GM21737 (cell line): ENCODE measurements at regions not wholly inside any gene's neighbourhood (a gene's known extent, or its start where the extent isn't known, plus 50 kb on each side); places are given as distances from the start of the nearest gene placed in this dataset.

Experiments used
- ATAC-seq: cut with Tn5 transposase; IDR thresholded peaks from one replicate; pipeline ENCODE4 v1.9.1; 2021; ENCODE audit warnings: mild to moderate bottlenecking, moderate library complexity; ENCODE audit not compliant: unreplicated experiment

GRCh38 chr14:101473795-101474562 is 87.3 kb upstream of the DIO3 start:
- ATAC-seq, result no peak

GRCh38 chr14:101474563-101475455 is 86.5 kb upstream of the DIO3 start:
- ATAC-seq, result no peak

DNA sequence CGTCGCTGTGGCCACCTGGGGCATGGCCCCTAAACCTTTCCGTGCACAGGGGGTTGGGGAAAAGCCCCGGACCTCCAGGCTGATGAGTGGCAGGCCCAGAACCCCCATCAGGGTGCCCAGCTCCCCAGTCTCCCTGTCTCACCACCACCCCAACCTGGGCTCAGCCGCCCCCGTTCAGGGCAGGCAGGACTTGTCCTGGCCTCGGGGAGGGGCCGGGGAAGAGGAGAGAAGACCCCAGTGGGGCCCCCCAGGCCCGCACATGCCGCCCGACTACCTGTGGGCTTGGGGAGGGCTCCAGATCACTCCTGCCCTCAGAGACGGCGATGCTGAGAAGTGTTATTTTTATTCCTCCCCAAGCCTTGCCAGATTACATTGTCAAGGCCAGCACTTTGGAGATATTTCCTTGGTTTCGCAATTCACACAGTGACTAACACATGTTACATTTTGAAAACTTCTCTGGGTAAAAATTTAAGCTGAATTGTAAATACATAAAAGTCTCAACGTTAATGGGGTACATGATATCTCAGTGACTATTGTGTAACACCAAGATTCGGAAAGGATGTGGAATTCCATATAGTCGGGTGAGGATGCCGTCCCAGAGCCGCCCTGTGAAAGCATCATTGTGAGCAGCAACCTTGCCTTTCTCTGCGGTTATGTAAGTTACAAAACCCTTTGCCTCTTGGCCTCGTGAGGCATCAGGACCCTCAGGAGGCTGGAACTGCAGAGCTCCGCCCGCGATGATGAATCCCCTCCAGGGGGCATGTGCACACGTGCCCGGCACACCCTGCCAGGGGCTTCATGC is 85.6 kb upstream of the DIO3 start:
- no peak for ATAC-seq

DNA sequence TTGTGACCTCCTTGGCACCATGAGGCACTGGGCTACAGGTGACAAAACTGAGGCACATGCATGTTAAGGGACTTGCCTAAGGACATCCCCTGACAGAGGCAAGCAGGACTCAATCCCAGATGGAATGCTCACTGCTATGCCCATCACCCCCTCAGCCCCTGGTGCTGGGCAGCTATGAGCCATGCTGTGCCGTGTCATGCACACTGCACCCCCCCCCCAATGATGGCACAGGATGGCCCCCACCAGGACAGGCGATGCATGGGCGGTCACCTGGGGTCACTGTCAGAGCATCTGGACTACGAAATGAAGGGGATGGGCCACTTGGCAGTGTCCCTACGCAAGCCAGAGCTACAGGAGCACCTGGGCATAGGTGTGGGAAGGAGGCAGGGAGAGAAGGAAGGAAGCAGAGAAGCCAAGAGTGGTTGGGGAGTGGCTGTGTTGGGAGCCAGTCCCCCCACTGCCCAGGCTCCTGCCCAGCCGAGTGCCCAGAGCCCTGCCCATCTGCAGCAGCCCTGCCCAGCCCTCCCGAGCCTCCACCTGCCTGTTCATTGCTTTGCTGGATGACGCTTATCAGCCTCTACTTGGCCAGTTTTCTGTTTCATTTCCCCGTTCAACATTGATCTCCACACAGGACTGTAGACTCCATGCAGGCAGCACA is 84.9 kb upstream of the DIO3 start:
- ATAC-seq, result no peak

- no peak for ATAC-seq
Observed at GRCh38 chr14:101476916-101477553, 84.3 kb upstream of the DIO3 start.

DNA sequence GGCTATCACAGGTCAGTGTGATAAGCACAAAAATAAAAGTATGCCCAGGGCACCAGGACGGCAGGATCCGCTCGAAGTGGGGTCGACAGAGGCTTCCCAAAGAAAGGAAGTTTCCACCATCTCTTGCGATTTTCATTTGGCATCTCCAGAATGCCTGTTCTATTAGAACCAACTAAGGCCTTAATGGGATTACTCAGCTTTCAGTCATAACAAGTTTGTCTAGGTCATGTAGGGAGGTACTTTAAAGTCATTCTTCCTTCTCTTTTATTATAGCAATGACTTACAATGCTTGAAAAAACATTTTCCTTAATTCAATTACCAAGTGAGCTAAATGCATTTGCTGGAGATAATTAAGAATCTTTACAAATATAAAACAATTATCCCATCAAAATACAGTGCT is 83.6 kb upstream of the DIO3 start:
- ATAC-seq, result no peak

DNA sequence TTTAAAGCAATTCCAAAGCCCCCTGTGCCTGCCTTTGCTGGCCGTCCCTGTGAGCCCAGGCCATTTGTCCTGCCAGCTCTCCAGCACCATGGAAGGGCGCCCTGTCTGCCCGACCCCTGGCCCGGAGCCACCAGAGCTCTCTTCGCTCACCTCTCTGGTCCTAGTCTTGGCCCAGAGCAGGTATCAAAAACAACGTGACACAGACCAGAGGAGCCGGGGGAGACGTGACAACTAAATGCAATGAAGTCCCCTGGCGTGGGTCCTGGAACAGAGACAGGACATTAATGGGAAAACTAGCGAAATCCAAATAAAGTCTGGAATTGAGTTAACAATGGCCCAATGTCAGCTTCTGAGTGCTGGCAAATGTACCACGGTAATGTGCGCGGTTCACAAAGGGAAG is 83.2 kb upstream of the DIO3 start:
- ATAC-seq, result no peak

DNA sequence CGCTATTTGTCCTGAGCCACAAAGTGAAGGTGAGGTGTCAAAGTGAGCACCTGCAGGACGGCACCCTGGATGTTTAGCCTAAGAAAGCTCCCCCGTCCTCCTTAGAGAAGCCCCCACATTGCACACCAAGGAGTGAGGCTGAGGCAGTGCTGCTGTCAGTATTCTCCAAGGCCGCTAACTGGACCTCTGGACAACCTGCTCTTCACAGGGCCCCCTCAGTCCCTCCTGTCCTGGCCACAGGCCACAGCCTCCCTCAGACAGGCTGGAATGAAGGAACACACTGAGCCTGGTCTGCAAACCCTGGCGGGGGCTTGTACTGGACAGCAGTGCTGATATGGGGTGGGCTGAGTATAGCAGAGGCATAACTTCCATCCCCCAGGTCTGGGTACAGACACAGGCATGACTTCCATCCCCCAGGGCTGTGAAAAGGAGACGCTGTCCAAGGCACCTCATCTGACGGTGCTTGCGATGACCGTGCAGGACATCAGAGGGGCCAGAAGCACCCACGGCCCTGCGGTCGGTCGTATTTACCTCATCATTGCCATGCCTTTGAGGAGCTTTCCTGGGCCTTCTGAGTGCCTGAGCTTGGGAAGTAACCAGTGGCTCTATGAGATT is 82.4 kb upstream of the DIO3 start:
- ATAC-seq, result no peak

DNA sequence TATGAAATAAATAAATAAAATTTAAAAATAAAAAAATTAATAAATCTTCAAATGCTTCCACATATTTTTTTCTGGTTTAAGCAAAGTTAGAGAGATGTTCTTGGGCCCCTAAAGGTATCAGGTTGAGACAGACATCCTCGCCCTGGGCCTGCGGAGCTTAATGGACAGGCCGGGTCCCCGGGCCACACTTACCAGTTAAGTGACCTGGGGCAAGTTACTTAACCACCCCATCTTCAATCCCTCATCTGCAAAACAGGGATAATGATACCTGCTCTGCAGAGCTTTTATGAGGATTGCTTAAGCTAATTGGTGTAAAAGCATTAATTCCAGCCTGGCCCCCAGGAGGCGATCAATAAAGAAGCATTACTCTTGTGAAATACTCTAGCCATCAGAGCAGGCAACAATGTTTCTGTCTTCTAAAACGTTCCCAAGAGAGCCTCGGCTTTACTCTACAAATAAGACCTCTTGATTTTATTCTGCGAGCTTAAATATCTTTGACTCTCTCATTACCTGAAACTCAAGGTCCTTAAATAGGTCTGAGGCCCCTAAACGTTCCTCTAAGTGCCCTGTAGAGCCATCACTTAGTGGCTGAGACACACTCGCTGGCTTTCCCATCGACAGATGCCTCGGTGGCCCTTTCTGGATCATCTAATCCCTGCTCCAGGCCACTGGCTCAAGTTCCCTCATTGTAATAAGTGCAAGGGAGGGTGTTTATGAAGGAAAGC is 81.1 kb upstream of the DIO3 start:
- no peak for ATAC-seq

GRCh38 chr14:101480747-101481530 is 80.4 kb upstream of the DIO3 start:
- no peak for ATAC-seq

DNA sequence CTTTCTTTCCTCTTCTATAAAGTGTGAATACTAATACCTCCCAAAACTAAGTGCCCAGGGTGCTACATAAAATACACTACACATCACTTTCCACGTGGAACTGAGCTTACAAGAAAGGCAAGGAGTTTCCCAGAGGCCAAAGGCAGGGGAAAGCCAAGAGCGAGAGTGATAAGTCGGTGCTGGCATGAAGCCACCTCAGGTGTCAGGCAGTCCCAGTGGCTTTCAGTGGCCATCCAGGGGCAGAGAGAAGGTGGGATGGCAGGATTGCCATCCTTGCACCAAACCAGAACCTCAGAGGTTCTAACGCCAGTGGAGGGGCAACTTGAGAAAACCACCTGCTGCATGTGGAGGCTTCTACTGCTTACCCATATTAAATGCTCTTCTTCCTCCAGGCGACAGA is 79.7 kb upstream of the DIO3 start:
- no peak for ATAC-seq

GRCh38 chr14:101482066-101482465 is 79.2 kb upstream of the DIO3 start:
- ATAC-seq, result no peak

GRCh38 chr14:101483829-101484228 is 77.5 kb upstream of the DIO3 start:
- ATAC-seq, result no peak

- no peak for ATAC-seq
Observed at GRCh38 chr14:101489092-101489760, 72.1 kb upstream of the DIO3 start.

- no peak for ATAC-seq
Observed at GRCh38 chr14:101490771-101491170, 70.5 kb upstream of the DIO3 start.

GRCh38 chr14:101491841-101492240 is 69.5 kb upstream of the DIO3 start:
- no peak for ATAC-seq

DNA sequence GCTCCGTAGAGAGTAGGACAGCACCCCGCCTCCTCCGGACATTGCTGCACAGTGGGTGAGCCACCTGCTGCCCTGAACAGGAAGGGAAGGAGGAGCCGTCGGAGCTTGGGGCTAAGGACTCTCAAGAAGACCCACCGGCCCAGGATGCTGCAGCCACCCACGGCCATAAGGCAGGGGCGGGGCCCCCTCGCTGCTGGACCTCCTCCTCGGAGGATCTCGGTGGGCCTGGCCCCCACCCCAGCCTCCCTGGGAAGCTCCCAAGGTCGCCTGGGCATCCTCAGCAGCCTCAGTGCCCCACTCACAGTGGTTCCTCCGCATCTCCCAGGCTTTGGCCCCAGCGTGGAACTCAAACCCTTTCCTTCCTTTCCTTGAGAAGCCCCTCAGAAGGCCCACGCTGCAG is 68.6 kb upstream of the DIO3 start:
- no peak for ATAC-seq

GRCh38 chr14:101494826-101495225 is 66.5 kb upstream of the DIO3 start:
- ATAC-seq, result no peak
